ENCODE measurements at regions not wholly inside any gene's neighbourhood (a gene's known extent, or its start where the extent isn't known, plus 50 kb on each side); places are given as distances from the start of the nearest gene placed in this dataset.

DNA sequence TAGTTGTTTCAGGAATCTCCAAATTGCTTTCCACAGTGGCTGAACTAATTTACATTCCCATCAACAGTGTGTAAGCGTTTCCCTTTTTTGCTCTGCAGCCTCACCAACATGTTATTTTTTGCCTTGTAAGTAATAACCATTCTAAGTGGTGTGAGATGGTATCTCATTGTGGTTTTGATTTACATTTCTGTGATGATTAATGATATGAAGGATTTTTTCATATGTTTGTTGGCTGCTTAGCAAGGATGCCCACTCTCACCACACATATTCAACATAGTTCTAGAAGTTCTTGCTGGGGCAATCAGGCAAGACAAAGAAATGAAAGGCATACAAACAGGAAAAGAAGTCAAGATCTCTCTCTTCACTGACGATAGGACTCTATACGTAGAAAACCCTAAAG lies 472.4 kb downstream of the ZNF674 start:
- Histone ChIP-seq H3K36me3 (replicated peaks in 1 of 2; ENCODE audit: control insufficient read depth in 1 of 2, insufficient read depth in 2 of 2, low read length in 2 of 2) (no peaks in the 10 kb centered on the region), H3K27me3 (ENCODE audit: control insufficient read depth in 2 of 2, insufficient read depth in 2 of 2, low read length in 2 of 2) (no peaks in the 10 kb centered on the region), H3K9me3 (replicated peaks in 1 of 2; ENCODE audit: control insufficient read depth in 1 of 2, insufficient read depth in 1 of 2, low read length in 2 of 2) (peaks cover 2% of the 10 kb centered on the region in 2 donors), H3K79me2 (ENCODE audit: insufficient read depth, low read length) (no peaks in the 10 kb centered on the region), H4K20me1 (ENCODE audit: insufficient read depth, low read length) (no peaks in the 10 kb centered on the region), H3K4me1 (ENCODE audit: control insufficient read depth in 1 of 2, insufficient read depth in 2 of 2, low read length in 2 of 2) (no peaks in the 10 kb centered on the region), H3K4me2 (replicated peaks; ENCODE audit: extremely low read depth, low read length, poor library complexity, severe bottlenecking) (no peak overlapping the region), H2AFZ (ENCODE audit: insufficient read depth, low read depth, low read length, poor library complexity, severe bottlenecking) (no peak overlapping the region), H3K4me3 (replicated peaks in 1 of 3; ENCODE audit: low read depth in 2 of 3, low read length in 3 of 3) (no peak overlapping the region), H3K9ac (ENCODE audit: insufficient read depth, low read length, poor library complexity, severe bottlenecking) (no peak overlapping the region), H3K27ac (ENCODE audit: low read depth in 1 of 2, low read length in 2 of 2) (no peak overlapping the region)
- Mint-ChIP-seq H3K9me3 (peaks cover 0 to 17% (median 4%) of the 10 kb centered on the region in 7 donors), H3K27ac (no peak overlapping the region), H3K36me3 (no peaks in the 10 kb centered on the region), H3K4me1 (no peaks in the 10 kb centered on the region), H3K4me3 (no peak overlapping the region), H3K27me3 (ENCODE audit: low read depth in 3 of 3) (peaks cover 0 to 2% (median 0%) of the 10 kb centered on the region in 3 donors)
- DNase-seq = no peak
- intact Hi-C loops (cut with micrococcal nuclease) = no loop called here
- TF ChIP-seq, protein P1, sequence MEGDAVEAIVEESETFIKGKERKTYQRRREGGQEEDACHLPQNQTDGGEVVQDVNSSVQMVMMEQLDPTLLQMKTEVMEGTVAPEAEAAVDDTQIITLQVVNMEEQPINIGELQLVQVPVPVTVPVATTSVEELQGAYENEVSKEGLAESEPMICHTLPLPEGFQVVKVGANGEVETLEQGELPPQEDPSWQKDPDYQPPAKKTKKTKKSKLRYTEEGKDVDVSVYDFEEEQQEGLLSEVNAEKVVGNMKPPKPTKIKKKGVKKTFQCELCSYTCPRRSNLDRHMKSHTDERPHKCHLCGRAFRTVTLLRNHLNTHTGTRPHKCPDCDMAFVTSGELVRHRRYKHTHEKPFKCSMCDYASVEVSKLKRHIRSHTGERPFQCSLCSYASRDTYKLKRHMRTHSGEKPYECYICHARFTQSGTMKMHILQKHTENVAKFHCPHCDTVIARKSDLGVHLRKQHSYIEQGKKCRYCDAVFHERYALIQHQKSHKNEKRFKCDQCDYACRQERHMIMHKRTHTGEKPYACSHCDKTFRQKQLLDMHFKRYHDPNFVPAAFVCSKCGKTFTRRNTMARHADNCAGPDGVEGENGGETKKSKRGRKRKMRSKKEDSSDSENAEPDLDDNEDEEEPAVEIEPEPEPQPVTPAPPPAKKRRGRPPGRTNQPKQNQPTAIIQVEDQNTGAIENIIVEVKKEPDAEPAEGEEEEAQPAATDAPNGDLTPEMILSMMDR (IDR thresholded peaks at IDR 0.05) = no peak
- no CpG with 5 or more reads among the region's 3 CpGs for WGBS (ENCODE audit: insufficient coverage)

DNA sequence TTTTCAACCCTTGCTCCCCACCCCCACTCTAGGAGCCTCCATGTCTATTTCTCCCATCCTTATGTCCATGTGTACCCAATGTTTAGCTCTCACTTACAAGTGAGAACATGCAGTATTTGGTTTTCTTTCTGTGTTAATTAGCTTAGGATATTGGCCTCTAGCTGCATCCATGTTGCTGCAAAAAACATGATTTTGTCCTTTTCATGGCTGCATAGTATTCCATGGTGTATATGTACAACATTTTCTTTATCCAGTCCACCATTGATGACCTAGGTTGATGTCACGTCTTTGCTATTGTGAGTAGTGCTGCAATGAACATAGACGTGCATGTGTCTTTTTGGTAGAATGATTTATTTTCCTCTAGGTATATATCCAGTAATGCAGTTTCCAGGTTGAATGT lies 472.8 kb downstream of the ZNF674 start:
- intact Hi-C loops (cut with micrococcal nuclease) = no loop called here
- H3K4me1 Mint-ChIP-seq = no peaks in the 10 kb centered on the region
- Histone ChIP-seq H4K20me1 (ENCODE audit: insufficient read depth, low read length) (no peaks in the 10 kb centered on the region), H3K27me3 (ENCODE audit: control insufficient read depth in 2 of 2, insufficient read depth in 2 of 2, low read length in 2 of 2) (no peaks in the 10 kb centered on the region), H3K4me2 (replicated peaks; ENCODE audit: extremely low read depth, low read length, poor library complexity, severe bottlenecking) (no peak overlapping the region), H3K27ac (ENCODE audit: low read depth in 1 of 2, low read length in 2 of 2) (no peak overlapping the region), H3K79me2 (ENCODE audit: insufficient read depth, low read length) (no peaks in the 10 kb centered on the region), H3K9me3 (replicated peaks in 1 of 2; ENCODE audit: control insufficient read depth in 1 of 2, insufficient read depth in 1 of 2, low read length in 2 of 2) (peaks cover 4 to 5% of the 10 kb centered on the region in 2 donors), H3K4me1 (ENCODE audit: control insufficient read depth in 1 of 2, insufficient read depth in 2 of 2, low read length in 2 of 2) (no peaks in the 10 kb centered on the region), H3K36me3 (replicated peaks in 1 of 2; ENCODE audit: control insufficient read depth in 1 of 2, insufficient read depth in 2 of 2, low read length in 2 of 2) (no peaks in the 10 kb centered on the region), H3K4me3 (replicated peaks in 1 of 3; ENCODE audit: low read depth in 2 of 3, low read length in 3 of 3) (no peak overlapping the region), H3K9ac (ENCODE audit: insufficient read depth, low read length, poor library complexity, severe bottlenecking) (no peak overlapping the region), H2AFZ (ENCODE audit: insufficient read depth, low read depth, low read length, poor library complexity, severe bottlenecking) (no peak overlapping the region)
- H3K9me3 Mint-ChIP-seq = peaks cover 2 to 17% (median 3%) of the 10 kb centered on the region in 7 donors
- no CpG with 5 or more reads among the region's 2 CpGs for WGBS (ENCODE audit: insufficient coverage)
- no peaks in the 10 kb centered on the region for H3K27me3 Mint-ChIP-seq (ENCODE audit: low read depth in 3 of 3)
- no peak overlapping the region for H3K4me3 Mint-ChIP-seq
- no peak overlapping the region for H3K27ac Mint-ChIP-seq
- H3K36me3 Mint-ChIP-seq = no peaks in the 10 kb centered on the region
- DNase-seq = no peak
- TF ChIP-seq, protein P1 (IDR thresholded peaks at IDR 0.05) = no peak
